B cell (primary cell): ENCODE measurements at regions not wholly inside any gene's neighbourhood (a gene's known extent, or its start where the extent isn't known, plus 50 kb on each side); places are given as distances from the start of the nearest gene placed in this dataset.

Experiments used
- ATAC-seq: fragments of 200-7000 bp; cut with Tn5 transposase; one replicate; pipeline ENCODE4 v1.10.0; 2021; ENCODE audit warnings: low read depth, mild to moderate bottlenecking, moderate number of reproducible peaks, moderate library complexity
- CTCF ChIA-PET: fragments of 350-600 bp; sonication (Branson Sonifier 250); formaldehyde crosslinking; loops from one replicate; lab custom pipeline; 2021; ENCODE audit warnings: antibody characterized with exemption, inconsistent platforms; lab: Charles Lee
- POLR2A ChIA-PET: fragments of 350-600 bp; sonication (Branson Sonifier 250); formaldehyde crosslinking; loops from one replicate; lab custom pipeline; 2021; ENCODE audit warnings: antibody characterized with exemption; lab: Charles Lee
- DNase-seq: peaks from one replicate; pipeline ENCODE4 v3.0.0; 2013
- H2AFZ ChIP-seq: 2 replicates; pipeline ENCODE4 v1.6.1; 2012; ENCODE audit warnings: mild to moderate bottlenecking, low read depth, low read length; ENCODE audit not compliant: insufficient read depth, poor library complexity, severe bottlenecking
- H3K27ac ChIP-seq, 2 donors: 1 replicate in 1 of 2; 2 replicates in 1 of 2; pipeline ENCODE4 v1.5.1; 2012 to 2013; ENCODE audit warnings: low read length in 2 of 2, mild to moderate bottlenecking in 2 of 2, moderate library complexity in 1 of 2
- H3K27me3 ChIP-seq, 4 experiments: fragments of 200-600 bp in 1 of 4; sonication (generic) in 1 of 4; replicated peaks in 1 of 4; 1 replicate in 2 of 4; 2 replicates in 2 of 4; pipeline versions ENCODE4 v1.6.1 to v1.7.0; 2013 to 2016; ENCODE audit warnings: low read length in 3 of 4, mild to moderate bottlenecking in 2 of 4, mixed read lengths in 1 of 4, moderate library complexity in 1 of 4; ENCODE audit not compliant: insufficient read depth in 4 of 4, control insufficient read depth in 3 of 4; ENCODE audit errors: control extremely low read depth in 1 of 4
- H3K36me3 ChIP-seq, 2 experiments: replicated peaks in 1 of 2; 1 replicate in 1 of 2; 2 replicates in 1 of 2; pipeline versions ENCODE4 v1.6.1 to v1.7.1; 2013; ENCODE audit warnings: low read length in 1 of 2; ENCODE audit not compliant: insufficient read depth in 2 of 2, control insufficient read depth in 1 of 2; ENCODE audit errors: control extremely low read depth in 1 of 2, extremely low read depth in 1 of 2
- H3K4me1 ChIP-seq, 2 donors: fragments of 200-600 bp in 1 of 2; sonication (generic) in 1 of 2; 1 replicate in 1 of 2; 2 replicates in 1 of 2; pipeline versions ENCODE4 v1.5.1 to v1.6.1; 2013 to 2017; ENCODE audit warnings: low read length in 2 of 2; ENCODE audit not compliant: control insufficient read depth in 2 of 2, insufficient read depth in 2 of 2
- H3K4me2 ChIP-seq: replicated peaks from 2 replicates; pipeline ENCODE3; 2012; ENCODE audit warnings: mild to moderate bottlenecking, low read depth, low read length; ENCODE audit not compliant: poor library complexity, severe bottlenecking
- H3K4me3 ChIP-seq, 5 experiments: fragments of 200-600 bp in 1 of 5; sonication (generic) in 1 of 5; 1 replicate in 3 of 5; 2 replicates in 2 of 5; pipeline versions ENCODE4 v1.5.1 to v1.7.0; 2011 to 2016; ENCODE audit warnings: low read length in 4 of 5, mild to moderate bottlenecking in 4 of 5, low read depth in 2 of 5, control low read depth in 1 of 5, moderate library complexity in 1 of 5; ENCODE audit not compliant: insufficient read depth in 1 of 5; ENCODE audit errors: control extremely low read depth in 1 of 5, extremely low read depth in 1 of 5
- H3K79me2 ChIP-seq: fragments of 200-600 bp; sonication (generic); one replicate; pipeline ENCODE4 v1.6.0; 2016; ENCODE audit warnings: low read length; ENCODE audit not compliant: control insufficient read depth, insufficient read depth
- H3K9ac ChIP-seq: fragments of 200-600 bp; sonication (generic); 2 replicates; pipeline ENCODE4 v1.6.1; 2017; ENCODE audit warnings: mild to moderate bottlenecking, low read length, moderate library complexity
- H3K9me3 ChIP-seq, 3 donors: one replicate each; pipeline versions ENCODE4 v1.6.1 to v1.7.1; 2013; ENCODE audit warnings: low read length in 2 of 3; ENCODE audit not compliant: control insufficient read depth in 2 of 3, insufficient read depth in 1 of 3; ENCODE audit errors: control extremely low read depth in 1 of 3
- H4K20me1 ChIP-seq: 2 replicates; pipeline ENCODE4 v1.6.0; 2012; ENCODE audit warnings: mild to moderate bottlenecking, low read length; ENCODE audit not compliant: insufficient read depth, control insufficient read depth, poor library complexity, severe bottlenecking
- H3K27ac Mint-ChIP-seq: one replicate; pipeline ENCODE4 v1.8.0; 2021; ENCODE audit warnings: mixed read lengths
- H3K27me3 Mint-ChIP-seq: one replicate; pipeline ENCODE4 v1.8.0; 2021; ENCODE audit warnings: mixed read lengths
- H3K4me1 Mint-ChIP-seq: one replicate; pipeline ENCODE4 v1.8.0; 2021; ENCODE audit warnings: mixed read lengths
- H3K4me3 Mint-ChIP-seq: one replicate; pipeline ENCODE4 v1.8.0; 2021; ENCODE audit warnings: mixed read lengths
- H3K9me3 Mint-ChIP-seq: one replicate; pipeline ENCODE4 v1.8.0; 2022; ENCODE audit warnings: mixed read lengths; ENCODE audit not compliant: insufficient read depth
- EZH2 ChIP-seq: IDR thresholded peaks from 2 replicates; pipeline ENCODE4 v1.6.1; 2012; ENCODE audit warnings: borderline replicate concordance, low read depth, mild to moderate bottlenecking, moderate library complexity, low read length; ENCODE audit not compliant: insufficient read depth, poor library complexity, severe bottlenecking
- WGBS: methylation state at CpG from one replicate; pipeline ENCODE4 v1.1.5; 2013; ENCODE audit warnings: missing lambda C conversion rate; ENCODE audit not compliant: insufficient coverage; 5-methylcytosine and 5-hydroxymethylcytosine counted together
- intact Hi-C: fragments of 100-400 bp; cut with micrococcal nuclease; formaldehyde crosslinking; loops from one replicate; pipeline ENCODE4 v1.10.0; 2022
- TF ChIP-seq, protein P1 (sequence below): fragments of 200-600 bp; IDR thresholded peaks from one replicate; pipeline ENCODE4 v1.8.0; 2022; ENCODE audit warnings: antibody characterized with exemption, mild to moderate bottlenecking

DNA sequence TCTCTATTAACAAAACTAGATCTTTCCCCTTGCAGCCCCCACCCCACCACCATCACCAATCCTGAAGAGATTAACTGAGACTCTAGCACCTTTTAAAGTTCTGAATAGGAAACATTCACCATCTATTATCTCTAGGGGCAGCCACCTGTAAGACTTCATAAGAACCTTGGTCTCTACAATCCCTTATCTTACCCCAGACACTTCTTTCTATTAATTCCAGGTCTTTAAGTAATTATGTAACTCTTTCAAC is 180.2 kb upstream of the FBXL17 start:
- no peak overlapping the region for H3K4me2 ChIP-seq
- Mint-ChIP-seq H3K4me3 (no peak overlapping the region), H3K4me1 (no peaks in the 10 kb centered on the region), H3K27me3 (no peaks in the 10 kb centered on the region), H3K9me3 (no peaks in the 10 kb centered on the region), H3K27ac (no peak overlapping the region)
- no peak overlapping the region for H3K4me3 ChIP-seq
- no peaks in the 10 kb centered on the region for H3K4me1 ChIP-seq
- ATAC-seq (no peak), DNase-seq (no peak)
- no peak for TF ChIP-seq EZH2
- TF ChIP-seq, protein P1, sequence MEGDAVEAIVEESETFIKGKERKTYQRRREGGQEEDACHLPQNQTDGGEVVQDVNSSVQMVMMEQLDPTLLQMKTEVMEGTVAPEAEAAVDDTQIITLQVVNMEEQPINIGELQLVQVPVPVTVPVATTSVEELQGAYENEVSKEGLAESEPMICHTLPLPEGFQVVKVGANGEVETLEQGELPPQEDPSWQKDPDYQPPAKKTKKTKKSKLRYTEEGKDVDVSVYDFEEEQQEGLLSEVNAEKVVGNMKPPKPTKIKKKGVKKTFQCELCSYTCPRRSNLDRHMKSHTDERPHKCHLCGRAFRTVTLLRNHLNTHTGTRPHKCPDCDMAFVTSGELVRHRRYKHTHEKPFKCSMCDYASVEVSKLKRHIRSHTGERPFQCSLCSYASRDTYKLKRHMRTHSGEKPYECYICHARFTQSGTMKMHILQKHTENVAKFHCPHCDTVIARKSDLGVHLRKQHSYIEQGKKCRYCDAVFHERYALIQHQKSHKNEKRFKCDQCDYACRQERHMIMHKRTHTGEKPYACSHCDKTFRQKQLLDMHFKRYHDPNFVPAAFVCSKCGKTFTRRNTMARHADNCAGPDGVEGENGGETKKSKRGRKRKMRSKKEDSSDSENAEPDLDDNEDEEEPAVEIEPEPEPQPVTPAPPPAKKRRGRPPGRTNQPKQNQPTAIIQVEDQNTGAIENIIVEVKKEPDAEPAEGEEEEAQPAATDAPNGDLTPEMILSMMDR: no peak
- H3K79me2 ChIP-seq: no peaks in the 10 kb centered on the region
- H3K9me3 ChIP-seq: no peaks in the 10 kb centered on the region
- H2AFZ ChIP-seq: no peak overlapping the region
- H3K9ac ChIP-seq: no peak overlapping the region
- no peaks in the 10 kb centered on the region for H4K20me1 ChIP-seq
- H3K27me3 ChIP-seq: no peaks in the 10 kb centered on the region
- H3K27ac ChIP-seq: no peak overlapping the region
- H3K36me3 ChIP-seq: no peaks in the 10 kb centered on the region
- intact Hi-C loops: no loop called here
- CTCF ChIA-PET: no interaction called here
- POLR2A ChIA-PET: no interaction called here

DNA sequence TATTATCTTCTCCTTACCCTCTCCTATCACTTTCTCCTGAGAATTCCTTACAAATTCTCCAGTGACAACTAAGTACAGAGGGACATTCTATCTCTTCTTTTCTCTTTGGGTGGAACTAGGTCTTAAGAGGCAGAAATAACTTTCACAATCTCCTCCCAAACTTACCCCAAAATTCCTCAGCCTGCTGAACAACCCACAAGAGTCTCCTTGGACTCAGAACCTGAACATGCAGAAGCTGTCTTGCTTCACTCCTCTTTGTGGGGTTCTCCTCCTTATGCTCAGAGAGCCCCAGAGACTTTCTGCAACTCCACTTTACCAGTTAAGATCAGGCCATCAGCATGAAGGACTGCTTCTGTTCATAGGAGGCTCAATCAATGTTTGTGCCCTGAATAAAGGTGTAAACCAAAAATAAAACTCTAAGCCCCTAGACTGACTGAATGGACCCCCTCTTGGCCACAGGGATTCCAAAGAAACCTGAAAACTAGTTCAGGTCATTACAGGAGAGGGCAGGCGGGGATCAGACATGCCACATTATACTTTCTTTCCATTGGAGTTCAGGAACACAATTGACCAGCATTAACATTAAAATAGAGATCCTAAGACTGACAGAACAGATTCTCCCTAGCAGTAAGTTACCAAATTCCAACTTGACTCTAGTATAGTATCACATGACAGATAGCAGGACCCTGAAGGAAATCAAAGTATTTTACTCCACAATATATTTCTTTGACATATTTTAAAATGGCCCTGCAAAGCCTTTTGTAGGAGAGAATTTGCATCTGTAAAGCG is 179.7 kb upstream of the FBXL17 start:
- Mint-ChIP-seq H3K4me1 (no peaks in the 10 kb centered on the region), H3K9me3 (no peaks in the 10 kb centered on the region), H3K27ac (no peak overlapping the region), H3K27me3 (no peaks in the 10 kb centered on the region), H3K4me3 (no peak overlapping the region)
- Histone ChIP-seq H3K27me3 (no peaks in the 10 kb centered on the region), H3K36me3 (no peaks in the 10 kb centered on the region), H3K79me2 (no peaks in the 10 kb centered on the region), H3K4me1 (no peaks in the 10 kb centered on the region), H3K4me2 (no peak overlapping the region), H3K27ac (no peak overlapping the region), H3K4me3 (no peak overlapping the region), H3K9me3 (no peaks in the 10 kb centered on the region), H2AFZ (no peak overlapping the region), H4K20me1 (no peaks in the 10 kb centered on the region), H3K9ac (no peak overlapping the region)
- POLR2A ChIA-PET: no interaction called here
- ATAC-seq (no peak), DNase-seq (no peak)
- WGBS: 78% methylated on average over 1 of the region's 2 CpGs
- intact Hi-C loops: no loop called here
- TF ChIP-seq EZH2: no peak
- CTCF ChIA-PET: no interaction called here
